Muscle layer of colon (tissue), 2 donors: ENCODE measurements at regions not wholly inside any gene's neighbourhood (a gene's known extent, or its start where the extent isn't known, plus 50 kb on each side); places are given as distances from the start of the nearest gene placed in this dataset.

Experiments
- H3K27ac ChIP-seq: one replicate; pipeline ENCODE4 v1.7.0; 2013; ENCODE audit warnings: low read depth, mild to moderate bottlenecking, low read length, moderate library complexity
- H3K27me3 ChIP-seq, 2 donors: one replicate each; pipeline ENCODE4 v1.7.0; 2013; ENCODE audit warnings: low read length in 2 of 2, mild to moderate bottlenecking in 2 of 2; ENCODE audit not compliant: insufficient read depth in 2 of 2, control insufficient read depth in 1 of 2
- H3K36me3 ChIP-seq: one replicate; pipeline ENCODE4 v1.7.0; 2013; ENCODE audit warnings: mild to moderate bottlenecking, low read length; ENCODE audit not compliant: insufficient read depth
- H3K4me1 ChIP-seq: one replicate; pipeline ENCODE4 v1.7.0; 2013; ENCODE audit warnings: mild to moderate bottlenecking, low read length; ENCODE audit not compliant: insufficient read depth
- H3K4me3 ChIP-seq, 2 donors: one replicate each; pipeline ENCODE4 v1.7.0; 2013; ENCODE audit warnings: low read length in 2 of 2, low read depth in 1 of 2, mild to moderate bottlenecking in 1 of 2, moderate library complexity in 1 of 2
- H3K9ac ChIP-seq: one replicate; pipeline ENCODE4 v1.7.0; 2013; ENCODE audit warnings: low read length
- H3K9me3 ChIP-seq: one replicate; pipeline ENCODE4 v1.7.0; 2013; ENCODE audit warnings: mild to moderate bottlenecking, low read length
- donor health status: abdominal sarcoma.
- donor health status: Adenocarcinoma of cecum.

- Histone ChIP-seq H3K4me1 (no peaks in the 10 kb centered on the region), H3K9ac (no peak overlapping the region), H3K9me3 (no peaks in the 10 kb centered on the region), H3K4me3 (no peak overlapping the region), H3K27ac (no peak overlapping the region), H3K36me3 (no peaks in the 10 kb centered on the region), H3K27me3 (no peaks in the 10 kb centered on the region)
Observed at GRCh38 chr7:148472406-148472805, 118.2 kb upstream of the C7orf33 start.

GRCh38 chr7:148473703-148474480 is 116.7 kb upstream of the C7orf33 start:
- H3K9me3 ChIP-seq: no peaks in the 10 kb centered on the region
- H3K4me1 ChIP-seq: no peaks in the 10 kb centered on the region
- no peak overlapping the region for H3K27ac ChIP-seq
- no peaks in the 10 kb centered on the region for H3K27me3 ChIP-seq
- H3K4me3 ChIP-seq: no peak overlapping the region
- H3K9ac ChIP-seq: no peak overlapping the region
- no peaks in the 10 kb centered on the region for H3K36me3 ChIP-seq

- H3K27me3 ChIP-seq: no peaks in the 10 kb centered on the region
- no peaks in the 10 kb centered on the region for H3K36me3 ChIP-seq
- H3K27ac ChIP-seq: no peak overlapping the region
- no peak overlapping the region for H3K4me3 ChIP-seq
- no peak overlapping the region for H3K9ac ChIP-seq
- no peaks in the 10 kb centered on the region for H3K9me3 ChIP-seq
- H3K4me1 ChIP-seq: no peaks in the 10 kb centered on the region
Observed at GRCh38 chr7:148474481-148475025, 116.0 kb upstream of the C7orf33 start.

- no peaks in the 10 kb centered on the region for H3K9me3 ChIP-seq
- no peaks in the 10 kb centered on the region for H3K4me1 ChIP-seq
- no peaks in the 10 kb centered on the region for H3K27me3 ChIP-seq
- H3K9ac ChIP-seq: no peak overlapping the region
- no peak overlapping the region for H3K27ac ChIP-seq
- H3K36me3 ChIP-seq: no peaks in the 10 kb centered on the region
- H3K4me3 ChIP-seq: no peak overlapping the region
Observed at GRCh38 chr7:148478551-148478950, 112.0 kb upstream of the C7orf33 start.

- no peaks in the 10 kb centered on the region for H3K36me3 ChIP-seq
- no peaks in the 10 kb centered on the region for H3K27me3 ChIP-seq
- no peak overlapping the region for H3K4me3 ChIP-seq
- H3K9ac ChIP-seq: no peak overlapping the region
- H3K9me3 ChIP-seq: no peaks in the 10 kb centered on the region
- peaks cover under 1% of the 10 kb centered on the region for H3K4me1 ChIP-seq
- no peak overlapping the region for H3K27ac ChIP-seq
Observed at GRCh38 chr7:148480479-148481146, 110.0 kb upstream of the C7orf33 start.

- peaks cover 6% of the 10 kb centered on the region for H3K4me1 ChIP-seq
- no peaks in the 10 kb centered on the region for H3K27me3 ChIP-seq
- no peaks in the 10 kb centered on the region for H3K36me3 ChIP-seq
- H3K9me3 ChIP-seq: no peaks in the 10 kb centered on the region
- no peak overlapping the region for H3K27ac ChIP-seq
- H3K4me3 ChIP-seq: no peak overlapping the region
- no peak overlapping the region for H3K9ac ChIP-seq
Observed at GRCh38 chr7:148481147-148481526, 109.4 kb upstream of the C7orf33 start.

GRCh38 chr7:148481971-148482626 is 108.5 kb upstream of the C7orf33 start:
- Histone ChIP-seq H3K36me3 (no peaks in the 10 kb centered on the region), H3K27ac (no peak overlapping the region)

GRCh38 chr7:148483515-148484308 is 106.9 kb upstream of the C7orf33 start:
- Histone ChIP-seq H3K36me3 (no peaks in the 10 kb centered on the region), H3K27me3 (no peaks in the 10 kb centered on the region)

More at GRCh38 chr7:148481971-148482626, 108.5 kb upstream of the C7orf33 start:
- no peaks in the 10 kb centered on the region for H3K27me3 ChIP-seq
- H3K9me3 ChIP-seq: no peaks in the 10 kb centered on the region
- H3K4me1 ChIP-seq: peaks cover 6% of the 10 kb centered on the region
- H3K4me3 ChIP-seq: no peak overlapping the region
- no peak overlapping the region for H3K9ac ChIP-seq

GRCh38 chr7:148484486-148484885 is 106.1 kb upstream of the C7orf33 start:
- no peak overlapping the region for H3K9ac ChIP-seq
- no peaks in the 10 kb centered on the region for H3K36me3 ChIP-seq
- H3K4me3 ChIP-seq: no peak overlapping the region
- H3K9me3 ChIP-seq: no peaks in the 10 kb centered on the region
- peaks cover 6% of the 10 kb centered on the region for H3K4me1 ChIP-seq
- no peak overlapping the region for H3K27ac ChIP-seq
- no peaks in the 10 kb centered on the region for H3K27me3 ChIP-seq

More at GRCh38 chr7:148483515-148484308, 106.9 kb upstream of the C7orf33 start:
- Histone ChIP-seq H3K4me1 (peaks cover 6% of the 10 kb centered on the region), H3K4me3 (no peak overlapping the region), H3K27ac (no peak overlapping the region), H3K9me3 (no peaks in the 10 kb centered on the region), H3K9ac (no peak overlapping the region)

GRCh38 chr7:148485618-148486017 is 104.9 kb upstream of the C7orf33 start:
- Histone ChIP-seq H3K9ac (no peak overlapping the region), H3K36me3 (no peaks in the 10 kb centered on the region), H3K4me1 (peaks cover 6% of the 10 kb centered on the region), H3K4me3 (no peak overlapping the region), H3K27me3 (no peaks in the 10 kb centered on the region), H3K27ac (no peak overlapping the region), H3K9me3 (no peaks in the 10 kb centered on the region)

- Histone ChIP-seq H3K36me3 (no peaks in the 10 kb centered on the region), H3K9ac (no peak overlapping the region), H3K27me3 (no peaks in the 10 kb centered on the region), H3K4me3 (no peak overlapping the region), H3K9me3 (no peaks in the 10 kb centered on the region), H3K4me1 (peaks cover 6% of the 10 kb centered on the region), H3K27ac (no peak overlapping the region)
Observed at GRCh38 chr7:148486937-148487336, 103.6 kb upstream of the C7orf33 start.
